ENCODE measurements at regions not wholly inside any gene's neighbourhood (a gene's known extent, or its start where the extent isn't known, plus 50 kb on each side); places are given as distances from the start of the nearest gene placed in this dataset.

- Histone ChIP-seq H3K27me3 (no peaks in the 10 kb centered on the region), H3K9me3 (no peaks in the 10 kb centered on the region), H3K36me3 (no peaks in the 10 kb centered on the region), H3K4me3 (no peak overlapping the region), H3K4me1 (no peaks in the 10 kb centered on the region), H3K27ac (no peak overlapping the region)
- peak in 1 of 2 donors; percentile 40 for DNase-seq (ENCODE audit: low spot score in 2 of 2)
- TF ChIP-seq CTCF (IDR thresholded peaks at IDR 0.05): no peak
- intact Hi-C loops (cut with DNase I): no loop called here
These were observed 84.0 kb upstream of the SHANK2 start for GRCh38 chr11:71336176-71336995.

- Histone ChIP-seq H3K4me3 (no peak overlapping the region), H3K9me3 (no peaks in the 10 kb centered on the region), H3K4me1 (no peaks in the 10 kb centered on the region), H3K36me3 (no peaks in the 10 kb centered on the region), H3K27me3 (no peaks in the 10 kb centered on the region), H3K27ac (no peak overlapping the region)
- DNase-seq (ENCODE audit: low spot score in 2 of 2): peak in 1 of 2 donors; percentile 31
- TF ChIP-seq CTCF (IDR thresholded peaks at IDR 0.05): no peak
- intact Hi-C loops (cut with DNase I): no loop called here
These were observed 83.0 kb upstream of the SHANK2 start for GRCh38 chr11:71335371-71335770.

- no peaks in the 10 kb centered on the region for H3K9me3 ChIP-seq
- intact Hi-C loops (cut with DNase I): no loop called here
- no peaks in the 10 kb centered on the region for H3K4me1 ChIP-seq
- no peak for TF ChIP-seq CTCF (IDR thresholded peaks at IDR 0.05)
- H3K27me3 ChIP-seq: no peaks in the 10 kb centered on the region
- peak in 1 of 2 donors; percentile 43 for DNase-seq (ENCODE audit: low spot score in 2 of 2)
- H3K27ac ChIP-seq: no peak overlapping the region
- H3K4me3 ChIP-seq: no peak overlapping the region
- H3K36me3 ChIP-seq: no peaks in the 10 kb centered on the region
These were observed 81.8 kb upstream of the SHANK2 start for GRCh38 chr11:71334191-71334590.

- Histone ChIP-seq H3K27ac (no peak overlapping the region), H3K9me3 (no peaks in the 10 kb centered on the region), H3K27me3 (no peaks in the 10 kb centered on the region), H3K4me1 (no peaks in the 10 kb centered on the region), H3K36me3 (no peaks in the 10 kb centered on the region), H3K4me3 (no peak overlapping the region)
- intact Hi-C loops (cut with DNase I): no loop called here
- no peak for TF ChIP-seq CTCF (IDR thresholded peaks at IDR 0.05)
- DNase-seq (ENCODE audit: low spot score in 2 of 2): peak in 1 of 2 donors; percentile 52
These were observed 81.1 kb upstream of the SHANK2 start for GRCh38 chr11:71333473-71333872.

- H3K27me3 ChIP-seq: no peaks in the 10 kb centered on the region
- H3K27ac ChIP-seq: no peak overlapping the region
- DNase-seq (ENCODE audit: low spot score in 2 of 2): no peak
- no peaks in the 10 kb centered on the region for H3K9me3 ChIP-seq
- intact Hi-C loops (cut with DNase I): no loop called here
- no peak for TF ChIP-seq CTCF (IDR thresholded peaks at IDR 0.05)
- no peak overlapping the region for H3K4me3 ChIP-seq
- H3K36me3 ChIP-seq: no peaks in the 10 kb centered on the region
- no peaks in the 10 kb centered on the region for H3K4me1 ChIP-seq
These were observed 80.1 kb upstream of the SHANK2 start for GRCh38 chr11:71332447-71332846.

Measured in ascending aorta (tissue), 2 donors.